ENCODE measurements at regions not wholly inside any gene's neighbourhood (a gene's known extent, or its start where the extent isn't known, plus 50 kb on each side); places are given as distances from the start of the nearest gene placed in this dataset.

DNA sequence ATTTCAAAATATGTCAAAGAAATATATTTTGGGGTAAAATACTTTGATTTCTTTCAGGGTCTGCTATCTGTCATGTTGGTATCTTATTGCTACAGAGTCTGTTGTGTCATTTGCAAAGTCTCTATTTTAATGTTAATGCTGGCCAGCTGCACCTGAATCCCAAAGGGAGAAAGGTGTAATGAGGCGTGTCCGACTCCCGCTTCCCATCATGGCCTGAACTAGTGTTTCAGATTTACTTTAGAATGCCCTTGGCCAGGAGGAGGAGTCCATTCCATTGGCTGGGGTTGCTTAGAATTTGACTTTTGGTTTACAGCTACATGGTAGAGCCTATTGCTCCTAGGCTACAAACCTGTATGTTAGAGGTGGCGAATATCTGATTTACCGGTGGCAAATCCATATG, 69.3 kb downstream of the FAM50B start:
- TF ChIP-seq ZNF232 (CRISPR knock-in tag; IDR thresholded peaks at IDR 0.05), result no peak
- TF ChIP-seq FOXJ3 (CRISPR knock-in tag; IDR thresholded peaks at IDR 0.05; ENCODE audit: borderline replicate concordance), result no peak
- TF ChIP-seq CBFB (CRISPR knock-in tag; IDR thresholded peaks at IDR 0.05; ENCODE audit: low read depth), result no peak
- TF ChIP-seq, protein P1, sequence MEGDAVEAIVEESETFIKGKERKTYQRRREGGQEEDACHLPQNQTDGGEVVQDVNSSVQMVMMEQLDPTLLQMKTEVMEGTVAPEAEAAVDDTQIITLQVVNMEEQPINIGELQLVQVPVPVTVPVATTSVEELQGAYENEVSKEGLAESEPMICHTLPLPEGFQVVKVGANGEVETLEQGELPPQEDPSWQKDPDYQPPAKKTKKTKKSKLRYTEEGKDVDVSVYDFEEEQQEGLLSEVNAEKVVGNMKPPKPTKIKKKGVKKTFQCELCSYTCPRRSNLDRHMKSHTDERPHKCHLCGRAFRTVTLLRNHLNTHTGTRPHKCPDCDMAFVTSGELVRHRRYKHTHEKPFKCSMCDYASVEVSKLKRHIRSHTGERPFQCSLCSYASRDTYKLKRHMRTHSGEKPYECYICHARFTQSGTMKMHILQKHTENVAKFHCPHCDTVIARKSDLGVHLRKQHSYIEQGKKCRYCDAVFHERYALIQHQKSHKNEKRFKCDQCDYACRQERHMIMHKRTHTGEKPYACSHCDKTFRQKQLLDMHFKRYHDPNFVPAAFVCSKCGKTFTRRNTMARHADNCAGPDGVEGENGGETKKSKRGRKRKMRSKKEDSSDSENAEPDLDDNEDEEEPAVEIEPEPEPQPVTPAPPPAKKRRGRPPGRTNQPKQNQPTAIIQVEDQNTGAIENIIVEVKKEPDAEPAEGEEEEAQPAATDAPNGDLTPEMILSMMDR (IDR thresholded peaks at IDR 0.05), result no peak
- TF ChIP-seq, protein P2, sequence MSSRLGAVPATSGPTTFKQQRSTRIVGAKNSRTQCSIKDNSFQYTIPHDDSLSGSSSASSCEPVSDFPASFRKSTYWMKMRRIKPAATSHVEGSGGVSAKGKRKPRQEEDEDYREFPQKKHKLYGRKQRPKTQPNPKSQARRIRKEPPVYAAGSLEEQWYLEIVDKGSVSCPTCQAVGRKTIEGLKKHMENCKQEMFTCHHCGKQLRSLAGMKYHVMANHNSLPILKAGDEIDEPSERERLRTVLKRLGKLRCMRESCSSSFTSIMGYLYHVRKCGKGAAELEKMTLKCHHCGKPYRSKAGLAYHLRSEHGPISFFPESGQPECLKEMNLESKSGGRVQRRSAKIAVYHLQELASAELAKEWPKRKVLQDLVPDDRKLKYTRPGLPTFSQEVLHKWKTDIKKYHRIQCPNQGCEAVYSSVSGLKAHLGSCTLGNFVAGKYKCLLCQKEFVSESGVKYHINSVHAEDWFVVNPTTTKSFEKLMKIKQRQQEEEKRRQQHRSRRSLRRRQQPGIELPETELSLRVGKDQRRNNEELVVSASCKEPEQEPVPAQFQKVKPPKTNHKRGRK (CRISPR knock-in tag; IDR thresholded peaks at IDR 0.05; ENCODE audit: borderline replicate concordance), result no peak
- no peak for TF ChIP-seq MYBL2 (CRISPR knock-in tag; IDR thresholded peaks at IDR 0.05)
- TF ChIP-seq, protein P3, sequence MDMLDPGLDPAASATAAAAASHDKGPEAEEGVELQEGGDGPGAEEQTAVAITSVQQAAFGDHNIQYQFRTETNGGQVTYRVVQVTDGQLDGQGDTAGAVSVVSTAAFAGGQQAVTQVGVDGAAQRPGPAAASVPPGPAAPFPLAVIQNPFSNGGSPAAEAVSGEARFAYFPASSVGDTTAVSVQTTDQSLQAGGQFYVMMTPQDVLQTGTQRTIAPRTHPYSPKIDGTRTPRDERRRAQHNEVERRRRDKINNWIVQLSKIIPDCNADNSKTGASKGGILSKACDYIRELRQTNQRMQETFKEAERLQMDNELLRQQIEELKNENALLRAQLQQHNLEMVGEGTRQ (CRISPR knock-in tag; IDR thresholded peaks at IDR 0.05), result no peak
- TF ChIP-seq IRF2 (CRISPR knock-in tag; IDR thresholded peaks at IDR 0.05; ENCODE audit: borderline replicate concordance, low read depth), result no peak
- TF ChIP-seq, protein P4, sequence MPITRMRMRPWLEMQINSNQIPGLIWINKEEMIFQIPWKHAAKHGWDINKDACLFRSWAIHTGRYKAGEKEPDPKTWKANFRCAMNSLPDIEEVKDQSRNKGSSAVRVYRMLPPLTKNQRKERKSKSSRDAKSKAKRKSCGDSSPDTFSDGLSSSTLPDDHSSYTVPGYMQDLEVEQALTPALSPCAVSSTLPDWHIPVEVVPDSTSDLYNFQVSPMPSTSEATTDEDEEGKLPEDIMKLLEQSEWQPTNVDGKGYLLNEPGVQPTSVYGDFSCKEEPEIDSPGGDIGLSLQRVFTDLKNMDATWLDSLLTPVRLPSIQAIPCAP (CRISPR knock-in tag; IDR thresholded peaks at IDR 0.05), result no peak
- TF ChIP-seq ZNF317 (CRISPR knock-in tag; IDR thresholded peaks at IDR 0.05; ENCODE audit: borderline replicate concordance, low read depth), result no peak
- TF ChIP-seq, protein P5, sequence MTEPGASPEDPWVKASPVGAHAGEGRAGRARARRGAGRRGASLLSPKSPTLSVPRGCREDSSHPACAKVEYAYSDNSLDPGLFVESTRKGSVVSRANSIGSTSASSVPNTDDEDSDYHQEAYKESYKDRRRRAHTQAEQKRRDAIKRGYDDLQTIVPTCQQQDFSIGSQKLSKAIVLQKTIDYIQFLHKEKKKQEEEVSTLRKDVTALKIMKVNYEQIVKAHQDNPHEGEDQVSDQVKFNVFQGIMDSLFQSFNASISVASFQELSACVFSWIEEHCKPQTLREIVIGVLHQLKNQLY (CRISPR knock-in tag; IDR thresholded peaks at IDR 0.05), result no peak
- TF ChIP-seq NR3C1 (CRISPR knock-in tag; conservative IDR thresholded peaks at IDR 0.05; ENCODE audit: low read depth), result no peak
- no peak for TF ChIP-seq NFYB (CRISPR knock-in tag; conservative IDR thresholded peaks at IDR 0.05; ENCODE audit: low read depth)

Data from WTC11 (cell line).